ENCODE measurements at regions not wholly inside any gene's neighbourhood (a gene's known extent, or its start where the extent isn't known, plus 50 kb on each side); places are given as distances from the start of the nearest gene placed in this dataset.

DNA sequence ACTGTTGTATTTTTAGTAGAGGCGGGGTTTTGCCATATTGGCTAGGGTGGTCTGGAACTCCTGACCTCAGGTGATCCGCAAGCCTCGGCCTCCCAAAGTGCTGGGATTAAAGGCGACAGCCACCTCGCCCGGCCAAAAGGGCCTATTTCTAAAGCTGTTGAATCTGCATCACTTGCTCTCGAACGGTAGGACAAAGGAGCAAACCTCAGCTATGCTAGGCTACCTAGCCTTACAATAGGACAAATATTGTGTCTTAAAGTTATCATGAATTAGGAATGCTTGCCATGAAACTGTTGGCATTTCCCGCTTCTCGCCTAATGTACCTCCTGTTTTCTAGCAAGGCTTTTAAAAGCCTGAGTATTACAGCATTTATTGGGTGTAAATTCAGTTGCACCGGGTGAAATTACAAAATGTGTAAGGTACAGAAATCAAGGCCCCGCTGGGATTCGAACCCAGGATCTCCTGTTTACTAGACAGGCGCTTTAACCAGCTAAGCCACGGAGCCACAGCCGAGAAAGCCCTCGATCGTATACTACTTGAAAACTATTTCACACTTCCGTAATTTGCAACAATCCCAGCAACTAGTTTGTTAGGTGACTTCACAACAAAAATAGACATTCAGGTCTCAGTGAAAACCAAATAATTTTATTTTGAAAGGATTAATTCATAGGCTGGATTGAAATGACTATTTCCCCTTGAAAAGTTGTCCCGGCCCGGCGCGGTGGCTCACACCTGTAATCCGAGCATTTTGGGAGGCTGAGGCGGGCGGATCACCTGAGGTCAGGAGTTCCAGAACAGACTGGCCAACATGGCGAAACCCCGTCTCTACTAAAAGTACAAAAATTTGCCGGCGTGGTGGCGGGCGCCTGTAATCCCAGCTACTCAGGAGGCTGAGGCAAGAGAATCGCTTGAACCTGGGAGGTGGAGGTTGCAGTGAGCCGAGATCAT is 211.6 kb upstream of the ZNF184 start:
- no peak for TF ChIP-seq ZC3H10 (CRISPR knock-in tag; IDR thresholded peaks at IDR 0.05)
- TF ChIP-seq TSHZ2 (CRISPR knock-in tag; IDR thresholded peaks at IDR 0.05), result no peak
- TF ChIP-seq ZFP3 (CRISPR knock-in tag; IDR thresholded peaks at IDR 0.05), result no peak
- TF ChIP-seq CSRNP3 (CRISPR knock-in tag; IDR thresholded peaks at IDR 0.05), result no peak
- TF ChIP-seq ZFP30 (CRISPR knock-in tag; IDR thresholded peaks at IDR 0.05), result no peak
- TF ChIP-seq PATZ1 (CRISPR knock-in tag; IDR thresholded peaks at IDR 0.05; ENCODE audit: borderline replicate concordance), result no peak
- no peak for TF ChIP-seq SNAI2 (CRISPR knock-in tag; IDR thresholded peaks at IDR 0.05)
- TF ChIP-seq CSDC2 (CRISPR knock-in tag; IDR thresholded peaks at IDR 0.05), result no peak
- TF ChIP-seq ZNF565 (CRISPR knock-in tag; conservative IDR thresholded peaks at IDR 0.05; ENCODE audit: low read depth), result no peak
- TF ChIP-seq RARB (CRISPR knock-in tag; IDR thresholded peaks at IDR 0.05), result no peak
- TF ChIP-seq ESRRG (CRISPR knock-in tag; IDR thresholded peaks at IDR 0.05), result no peak
